HG02571 (cell line): ENCODE measurements at regions not wholly inside any gene's neighbourhood (a gene's known extent, or its start where the extent isn't known, plus 50 kb on each side); places are given as distances from the start of the nearest gene placed in this dataset.

ENCODE experiments used
- ATAC-seq: cut with Tn5 transposase; IDR thresholded peaks from one replicate; pipeline ENCODE4 v1.9.1; 2021; ENCODE audit warnings: mild to moderate bottlenecking, moderate library complexity; ENCODE audit not compliant: unreplicated experiment

GRCh38 chr5:169356811-169357210, 55.9 kb upstream of the SLIT3 start:
- no peak for ATAC-seq

- ATAC-seq = no peak
Measured at GRCh38 chr5:169356181-169356580, 55.2 kb upstream of the SLIT3 start.

GRCh38 chr5:169354921-169355320, 54.0 kb upstream of the SLIT3 start:
- no peak for ATAC-seq

GRCh38 chr5:169354263-169354662, 53.3 kb upstream of the SLIT3 start:
- ATAC-seq = no peak

- no peak for ATAC-seq
Measured at GRCh38 chr5:169352901-169353300, 52.0 kb upstream of the SLIT3 start.

- ATAC-seq = no peak
Measured at GRCh38 chr5:169351721-169352120, 50.8 kb upstream of the SLIT3 start.

GRCh38 chr5:169350759-169351240, 49.9 kb upstream of the SLIT3 start:
- no peak for ATAC-seq
